ENCODE measurements at regions not wholly inside any gene's neighbourhood (a gene's known extent, or its start where the extent isn't known, plus 50 kb on each side); places are given as distances from the start of the nearest gene placed in this dataset.

GRCh38 chr3:144185276-144185675 is 213.7 kb downstream of the DIPK2A start:
- no peak for TF ChIP-seq CTCF (IDR thresholded peaks at IDR 0.05; ENCODE audit: low read length)
- no peak for TF ChIP-seq EZH2 (IDR thresholded peaks at IDR 0.05; ENCODE audit: borderline replicate concordance, low read length)
- Histone ChIP-seq H3K4me3 (ENCODE audit: low read depth, low read length, poor library complexity, severe bottlenecking) (no peak overlapping the region), H3K79me2 (ENCODE audit: insufficient read depth, low read length) (no peaks in the 10 kb centered on the region), H3K27me3 (ENCODE audit: insufficient read depth, low read length) (no peaks in the 10 kb centered on the region), H3K4me1 (ENCODE audit: insufficient read depth, low read length, severe bottlenecking) (no peaks in the 10 kb centered on the region), H3K4me2 (ENCODE audit: low read length) (no peak overlapping the region), H2AFZ (ENCODE audit: low read length) (no peak overlapping the region), H3K9me2 (ENCODE audit: low read depth, low read length) (no peaks in the 10 kb centered on the region), H3K36me3 (ENCODE audit: insufficient read depth, low read length) (no peaks in the 10 kb centered on the region), H4K20me1 (ENCODE audit: insufficient read depth, low read length) (no peaks in the 10 kb centered on the region), H3K27ac (ENCODE audit: low read depth, low read length, poor library complexity, severe bottlenecking) (no peak overlapping the region), H3F3A (ENCODE audit: insufficient read depth, low read length) (no peaks in the 10 kb centered on the region), H3K9me3 (ENCODE audit: low read length) (no peaks in the 10 kb centered on the region), H3K9ac (ENCODE audit: low read length) (no peak overlapping the region)

GRCh38 chr3:144187531-144188210 is 216.0 kb downstream of the DIPK2A start:
- H3K9me3 ChIP-seq (ENCODE audit: low read length), result no peaks in the 10 kb centered on the region; the same call in 1 of the 2 replicates
- H3K4me2 ChIP-seq (ENCODE audit: low read length), result no peak overlapping the region
- H3K9me2 ChIP-seq (ENCODE audit: low read depth, low read length), result no peaks in the 10 kb centered on the region
- H3K27ac ChIP-seq (ENCODE audit: low read depth, low read length, poor library complexity, severe bottlenecking), result no peak overlapping the region
- no peak overlapping the region for H3K4me3 ChIP-seq (ENCODE audit: low read depth, low read length, poor library complexity, severe bottlenecking)
- no peaks in the 10 kb centered on the region for H3K36me3 ChIP-seq (ENCODE audit: insufficient read depth, low read length)
- no peaks in the 10 kb centered on the region for H4K20me1 ChIP-seq (ENCODE audit: insufficient read depth, low read length)
- H3K79me2 ChIP-seq (ENCODE audit: insufficient read depth, low read length), result no peaks in the 10 kb centered on the region
- no peaks in the 10 kb centered on the region for H3K4me1 ChIP-seq (ENCODE audit: insufficient read depth, low read length, severe bottlenecking)
- no peak overlapping the region for H2AFZ ChIP-seq (ENCODE audit: low read length)
- TF ChIP-seq EZH2 (IDR thresholded peaks at IDR 0.05; ENCODE audit: borderline replicate concordance, low read length) (no peak), CTCF (IDR thresholded peaks at IDR 0.05; ENCODE audit: low read length) (no peak)
- H3F3A ChIP-seq (ENCODE audit: insufficient read depth, low read length), result no peaks in the 10 kb centered on the region
- H3K27me3 ChIP-seq (ENCODE audit: insufficient read depth, low read length), result no peaks in the 10 kb centered on the region
- no peak overlapping the region for H3K9ac ChIP-seq (ENCODE audit: low read length)

GRCh38 chr3:144189044-144189443 is 217.4 kb downstream of the DIPK2A start:
- H3K4me1 ChIP-seq (ENCODE audit: insufficient read depth, low read length, severe bottlenecking), result no peaks in the 10 kb centered on the region
- no peaks in the 10 kb centered on the region for H3K79me2 ChIP-seq (ENCODE audit: insufficient read depth, low read length)
- no peak for TF ChIP-seq EZH2 (IDR thresholded peaks at IDR 0.05; ENCODE audit: borderline replicate concordance, low read length)
- TF ChIP-seq CTCF (IDR thresholded peaks at IDR 0.05; ENCODE audit: low read length), result no peak
- H3K4me3 ChIP-seq (ENCODE audit: low read depth, low read length, poor library complexity, severe bottlenecking), result no peak overlapping the region
- H3K27ac ChIP-seq (ENCODE audit: low read depth, low read length, poor library complexity, severe bottlenecking), result no peak overlapping the region
- no peaks in the 10 kb centered on the region for H4K20me1 ChIP-seq (ENCODE audit: insufficient read depth, low read length)
- no peak overlapping the region for H2AFZ ChIP-seq (ENCODE audit: low read length)
- no peaks in the 10 kb centered on the region for H3F3A ChIP-seq (ENCODE audit: insufficient read depth, low read length)
- no peaks in the 10 kb centered on the region; the same call in 1 of the 2 replicates for H3K9me3 ChIP-seq (ENCODE audit: low read length)
- H3K9me2 ChIP-seq (ENCODE audit: low read depth, low read length), result no peaks in the 10 kb centered on the region
- H3K9ac ChIP-seq (ENCODE audit: low read length), result no peak overlapping the region
- no peaks in the 10 kb centered on the region for H3K27me3 ChIP-seq (ENCODE audit: insufficient read depth, low read length)
- H3K4me2 ChIP-seq (ENCODE audit: low read length), result no peak overlapping the region
- no peaks in the 10 kb centered on the region for H3K36me3 ChIP-seq (ENCODE audit: insufficient read depth, low read length)
